Neural cell (in vitro differentiated cells): ENCODE measurements at regions not wholly inside any gene's neighbourhood (a gene's known extent, or its start where the extent isn't known, plus 50 kb on each side); places are given as distances from the start of the nearest gene placed in this dataset.

ENCODE experiments used
- H2AFZ ChIP-seq: fragments of 200-600, 300-800 bp; sonication (generic), shearing (Covaris generic); 2 replicates; pipeline ENCODE4 v1.6.0; 2014; ENCODE audit warnings: low read depth, mild to moderate bottlenecking, antibody characterized with exemption, low read length, moderate library complexity
- H3F3A ChIP-seq: fragments of 200-600 bp; shearing (Covaris generic); 2 replicates; pipeline ENCODE4 v1.6.1; 2016; ENCODE audit warnings: mild to moderate bottlenecking, moderate library complexity, mixed read lengths, antibody characterized with exemption, low read length; ENCODE audit not compliant: insufficient read depth, poor library complexity, severe bottlenecking
- H3K27ac ChIP-seq: fragments of 200-600, 300-800 bp; sonication (generic), shearing (Covaris generic); 2 replicates; pipeline ENCODE4 v1.5.1; 2014; ENCODE audit warnings: mild to moderate bottlenecking, low read length, moderate library complexity
- H3K27me3 ChIP-seq: fragments of 300-800, 200-600 bp; sonication (generic), shearing (Covaris generic); 2 replicates; pipeline ENCODE4 v1.6.0; 2014; ENCODE audit warnings: mild to moderate bottlenecking, low read depth, low read length, moderate library complexity; ENCODE audit not compliant: insufficient read depth
- H3K36me3 ChIP-seq: fragments of 300-800, 200-600 bp; sonication (generic), shearing (Covaris generic); 2 replicates; pipeline ENCODE4 v1.5.1; 2014; ENCODE audit warnings: mild to moderate bottlenecking, antibody characterized with exemption, low read length, moderate library complexity; ENCODE audit not compliant: insufficient read depth
- H3K4me2 ChIP-seq: fragments of 300-800, 200-600 bp; sonication (generic), shearing (Covaris generic); 2 replicates; pipeline ENCODE4 v1.6.0; 2014; ENCODE audit warnings: mild to moderate bottlenecking, low read length
- H3K4me3 ChIP-seq: fragments of 300-800, 200-600 bp; sonication (generic), shearing (Covaris generic); 2 replicates; pipeline ENCODE4 v1.5.1; 2014; ENCODE audit warnings: mild to moderate bottlenecking, low read length, moderate library complexity
- H3K79me2 ChIP-seq: fragments of 200-600 bp; shearing (Covaris generic); replicated peaks from 2 replicates; pipeline ENCODE4 v1.6.0; 2014; ENCODE audit warnings: mild to moderate bottlenecking, low read length, moderate library complexity; ENCODE audit not compliant: insufficient read depth
- H3K9ac ChIP-seq: fragments of 300-800, 200-600 bp; sonication (generic), shearing (Covaris generic); 2 replicates; pipeline ENCODE4 v1.6.1; 2016; ENCODE audit warnings: mild to moderate bottlenecking, low read length, mixed read lengths
- H3K9me2 ChIP-seq: fragments of 200-600 bp; shearing (Covaris generic); 2 replicates; pipeline ENCODE4 v1.6.1; 2016; ENCODE audit warnings: mild to moderate bottlenecking, low read length, mixed read lengths; ENCODE audit not compliant: insufficient read depth
- H3K9me3 ChIP-seq: fragments of 200-600, 300-800 bp; sonication (generic), shearing (Covaris generic); 2 replicates; pipeline ENCODE4 v1.6.1; 2016; ENCODE audit warnings: mild to moderate bottlenecking, mixed run types, low read length, moderate library complexity, mixed read lengths
- H4K20me1 ChIP-seq: fragments of 200-600 bp; shearing (Covaris generic); 2 replicates; pipeline ENCODE4 v1.6.1; 2016; ENCODE audit warnings: mild to moderate bottlenecking, mixed run types; ENCODE audit not compliant: insufficient read depth
- EP300 ChIP-seq: fragments of 450-650 bp; conservative IDR thresholded peaks from 2 replicates; pipeline ENCODE4 v1.6.1; 2014; ENCODE audit warnings: antibody characterized with exemption, mild to moderate bottlenecking, moderate library complexity; ENCODE audit not compliant: poor library complexity, severe bottlenecking
- EZH2 ChIP-seq: fragments of 200-600, 300-800 bp; shearing (Covaris generic), sonication (generic); IDR thresholded peaks from 2 replicates; pipeline ENCODE4 v1.6.1; 2014; ENCODE audit warnings: antibody characterized with exemption, low read length, borderline replicate concordance, mild to moderate bottlenecking; ENCODE audit not compliant: insufficient read depth, poor library complexity, severe bottlenecking
- MXI1 ChIP-seq: fragments of 450-650 bp; conservative IDR thresholded peaks from 2 replicates; pipeline ENCODE4 v1.6.1; 2014; ENCODE audit warnings: antibody characterized with exemption, mild to moderate bottlenecking; ENCODE audit not compliant: poor library complexity, severe bottlenecking
- POLR2AphosphoS5 ChIP-seq: IDR thresholded peaks from 2 replicates; pipeline ENCODE4 v1.6.1; 2012
- RAD21 ChIP-seq: fragments of 450-650 bp; conservative IDR thresholded peaks from 2 replicates; pipeline ENCODE4 v1.6.1; 2014; ENCODE audit warnings: antibody characterized with exemption, mild to moderate bottlenecking, moderate library complexity
- SMC3 ChIP-seq: fragments of 450-650 bp; conservative IDR thresholded peaks from 2 replicates; pipeline ENCODE4 v1.6.1; 2014; ENCODE audit warnings: antibody characterized with exemption, mild to moderate bottlenecking, moderate library complexity; ENCODE audit not compliant: poor library complexity
- TAF1 ChIP-seq: IDR thresholded peaks from 2 replicates; pipeline ENCODE4 v1.6.1; 2012; ENCODE audit warnings: low read depth
- TF ChIP-seq, protein P1 (sequence below): IDR thresholded peaks from 2 replicates; pipeline ENCODE4 v1.6.1; 2012; ENCODE audit warnings: borderline replicate concordance
- TF ChIP-seq, protein P2 (sequence below): fragments of 450-650 bp; IDR thresholded peaks from 2 replicates; pipeline ENCODE4 v1.5.1; 2014; ENCODE audit warnings: antibody characterized with exemption, mild to moderate bottlenecking, moderate library complexity; ENCODE audit not compliant: poor library complexity, severe bottlenecking

DNA sequence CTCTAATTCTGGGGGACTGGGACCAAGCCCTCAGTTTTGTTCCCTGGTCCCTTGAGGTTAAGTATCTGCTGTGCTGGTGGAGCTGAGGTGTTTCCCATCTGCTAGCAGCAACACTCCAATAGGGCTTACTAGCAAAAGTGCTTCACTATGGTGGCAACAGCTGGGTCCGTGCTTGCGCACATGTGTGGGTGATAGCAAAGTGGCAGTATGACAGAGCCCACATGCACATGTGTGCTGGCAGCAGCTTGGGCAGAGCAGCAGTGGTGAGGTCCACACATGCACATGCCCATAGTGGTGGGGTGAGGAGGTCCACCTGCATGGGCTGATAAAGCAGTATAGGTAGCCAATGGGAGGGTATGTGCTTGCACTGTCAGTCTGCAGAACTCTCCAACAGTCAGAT is 1723.7 kb downstream of the SUCLG1 start:
- Histone ChIP-seq H3K79me2 (no peaks in the 10 kb centered on the region), H3K27me3 (no peaks in the 10 kb centered on the region), H3K4me3 (no peak overlapping the region), H3K36me3 (no peaks in the 10 kb centered on the region), H3K9me3 (no peaks in the 10 kb centered on the region), H3F3A (no peaks in the 10 kb centered on the region), H3K4me2 (no peak overlapping the region), H3K27ac (no peak overlapping the region), H2AFZ (no peak overlapping the region), H3K9me2 (no peaks in the 10 kb centered on the region), H3K9ac (no peak overlapping the region), H4K20me1 (no peaks in the 10 kb centered on the region)
- TF ChIP-seq MXI1, result no peak
- no peak for TF ChIP-seq RAD21
- TF ChIP-seq EZH2, result no peak
- TF ChIP-seq EP300, result no peak
- no peak for TF ChIP-seq SMC3
- no peak for TF ChIP-seq TAF1
- TF ChIP-seq, protein P1, sequence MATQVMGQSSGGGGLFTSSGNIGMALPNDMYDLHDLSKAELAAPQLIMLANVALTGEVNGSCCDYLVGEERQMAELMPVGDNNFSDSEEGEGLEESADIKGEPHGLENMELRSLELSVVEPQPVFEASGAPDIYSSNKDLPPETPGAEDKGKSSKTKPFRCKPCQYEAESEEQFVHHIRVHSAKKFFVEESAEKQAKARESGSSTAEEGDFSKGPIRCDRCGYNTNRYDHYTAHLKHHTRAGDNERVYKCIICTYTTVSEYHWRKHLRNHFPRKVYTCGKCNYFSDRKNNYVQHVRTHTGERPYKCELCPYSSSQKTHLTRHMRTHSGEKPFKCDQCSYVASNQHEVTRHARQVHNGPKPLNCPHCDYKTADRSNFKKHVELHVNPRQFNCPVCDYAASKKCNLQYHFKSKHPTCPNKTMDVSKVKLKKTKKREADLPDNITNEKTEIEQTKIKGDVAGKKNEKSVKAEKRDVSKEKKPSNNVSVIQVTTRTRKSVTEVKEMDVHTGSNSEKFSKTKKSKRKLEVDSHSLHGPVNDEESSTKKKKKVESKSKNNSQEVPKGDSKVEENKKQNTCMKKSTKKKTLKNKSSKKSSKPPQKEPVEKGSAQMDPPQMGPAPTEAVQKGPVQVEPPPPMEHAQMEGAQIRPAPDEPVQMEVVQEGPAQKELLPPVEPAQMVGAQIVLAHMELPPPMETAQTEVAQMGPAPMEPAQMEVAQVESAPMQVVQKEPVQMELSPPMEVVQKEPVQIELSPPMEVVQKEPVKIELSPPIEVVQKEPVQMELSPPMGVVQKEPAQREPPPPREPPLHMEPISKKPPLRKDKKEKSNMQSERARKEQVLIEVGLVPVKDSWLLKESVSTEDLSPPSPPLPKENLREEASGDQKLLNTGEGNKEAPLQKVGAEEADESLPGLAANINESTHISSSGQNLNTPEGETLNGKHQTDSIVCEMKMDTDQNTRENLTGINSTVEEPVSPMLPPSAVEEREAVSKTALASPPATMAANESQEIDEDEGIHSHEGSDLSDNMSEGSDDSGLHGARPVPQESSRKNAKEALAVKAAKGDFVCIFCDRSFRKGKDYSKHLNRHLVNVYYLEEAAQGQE, result no peak
- TF ChIP-seq, protein P2, sequence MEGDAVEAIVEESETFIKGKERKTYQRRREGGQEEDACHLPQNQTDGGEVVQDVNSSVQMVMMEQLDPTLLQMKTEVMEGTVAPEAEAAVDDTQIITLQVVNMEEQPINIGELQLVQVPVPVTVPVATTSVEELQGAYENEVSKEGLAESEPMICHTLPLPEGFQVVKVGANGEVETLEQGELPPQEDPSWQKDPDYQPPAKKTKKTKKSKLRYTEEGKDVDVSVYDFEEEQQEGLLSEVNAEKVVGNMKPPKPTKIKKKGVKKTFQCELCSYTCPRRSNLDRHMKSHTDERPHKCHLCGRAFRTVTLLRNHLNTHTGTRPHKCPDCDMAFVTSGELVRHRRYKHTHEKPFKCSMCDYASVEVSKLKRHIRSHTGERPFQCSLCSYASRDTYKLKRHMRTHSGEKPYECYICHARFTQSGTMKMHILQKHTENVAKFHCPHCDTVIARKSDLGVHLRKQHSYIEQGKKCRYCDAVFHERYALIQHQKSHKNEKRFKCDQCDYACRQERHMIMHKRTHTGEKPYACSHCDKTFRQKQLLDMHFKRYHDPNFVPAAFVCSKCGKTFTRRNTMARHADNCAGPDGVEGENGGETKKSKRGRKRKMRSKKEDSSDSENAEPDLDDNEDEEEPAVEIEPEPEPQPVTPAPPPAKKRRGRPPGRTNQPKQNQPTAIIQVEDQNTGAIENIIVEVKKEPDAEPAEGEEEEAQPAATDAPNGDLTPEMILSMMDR, result no peak
- no peak for TF ChIP-seq POLR2AphosphoS5

DNA sequence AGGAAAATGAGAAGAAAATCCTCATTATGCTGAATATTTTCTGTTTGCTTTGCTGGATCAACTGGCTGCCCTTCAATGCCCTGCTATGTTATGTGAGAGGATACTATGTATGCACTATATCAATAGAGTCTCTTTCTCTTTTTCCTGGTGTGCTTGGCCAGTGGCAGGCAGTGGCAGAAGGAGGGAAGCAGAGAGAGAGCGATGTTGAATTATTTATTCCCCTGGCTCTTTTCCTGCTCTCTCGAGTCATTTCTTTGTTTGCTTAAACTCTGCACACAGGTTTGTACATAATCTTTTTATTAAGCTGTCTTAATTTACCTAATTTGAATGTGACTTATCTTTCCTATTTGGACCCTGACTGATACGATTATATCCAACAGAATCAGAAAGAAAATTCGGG is 1727.3 kb downstream of the SUCLG1 start:
- no peaks in the 10 kb centered on the region for H3F3A ChIP-seq
- no peak overlapping the region for H3K9ac ChIP-seq
- H3K9me2 ChIP-seq, result no peaks in the 10 kb centered on the region
- H4K20me1 ChIP-seq, result no peaks in the 10 kb centered on the region
- H3K79me2 ChIP-seq, result no peaks in the 10 kb centered on the region
- H3K36me3 ChIP-seq, result no peaks in the 10 kb centered on the region
- TF ChIP-seq, protein P1, result no peak
- TF ChIP-seq EP300, result no peak
- no peak for TF ChIP-seq TAF1
- no peak for TF ChIP-seq SMC3
- TF ChIP-seq MXI1, result no peak
- TF ChIP-seq, protein P2, result no peak
- no peak for TF ChIP-seq EZH2
- no peak for TF ChIP-seq RAD21
- no peak for TF ChIP-seq POLR2AphosphoS5
- no peaks in the 10 kb centered on the region for H3K9me3 ChIP-seq
- H2AFZ ChIP-seq, result no peak overlapping the region
- no peaks in the 10 kb centered on the region for H3K27me3 ChIP-seq
- H3K27ac ChIP-seq, result no peak overlapping the region
- no peak overlapping the region for H3K4me2 ChIP-seq
- no peak overlapping the region for H3K4me3 ChIP-seq
